GM12878 (cell line): ENCODE measurements at regions not wholly inside any gene's neighbourhood (a gene's known extent, or its start where the extent isn't known, plus 50 kb on each side); places are given as distances from the start of the nearest gene placed in this dataset.

Experiments
- ATAC-seq: fragments of 200-7000 bp; cut with Tn5 transposase; 3 replicates; pipeline ENCODE4 v1.9.1; 2020; ENCODE audit warnings: mild to moderate bottlenecking, moderate library complexity
- BruUV-seq: library from RNA; stranded (reverse); fragments of 400-500 nt; replicated peaks from 2 replicates; lab custom pipeline; 2021; lab: Mats Ljungman, UMichigan
- CTCF ChIA-PET: fragments of 300-600 bp; sonication (Branson Sonifier 250); formaldehyde crosslinking; extraction: SDS; loops from one replicate; lab custom pipeline; 2021; ENCODE audit warnings: inconsistent platforms; lab: Yijun Ruan, JAX
- POLR2A ChIA-PET: fragments of 350-600 bp; formaldehyde crosslinking; extraction: SDS; loops from one replicate; lab custom pipeline; 2021; ENCODE audit warnings: inconsistent platforms; lab: Charles Lee
- RAD21 ChIA-PET: fragments of 300-600 bp; sonication (Branson Sonifier 250); formaldehyde crosslinking; loops from one replicate; lab custom pipeline; 2023; ENCODE audit warnings: antibody characterized with exemption; ENCODE audit not compliant: unreplicated experiment; lab: Charles Lee
- SMC1A ChIA-PET: fragments of 300-600 bp; sonication (Branson Sonifier 250); formaldehyde crosslinking; loops from one replicate; lab custom pipeline; 2023; ENCODE audit not compliant: unreplicated experiment, uncharacterized antibody; lab: Charles Lee
- DNase-seq: peaks from one replicate; pipeline ENCODE4 v3.0.0-alpha.2; 2011; ENCODE audit warnings: low read depth, low spot score
- FAIRE-seq: peaks from 3 replicates; lab custom pipeline; 2011; peaks lifted over from hg19 to GRCh38; lab: Jason Lieb, UNC
- H2AFZ ChIP-seq: 2 replicates; pipeline ENCODE4 v1.6.0; 2011; ENCODE audit warnings: low read depth, low read length, control low read depth; ENCODE audit not compliant: control insufficient read depth
- H3K27ac ChIP-seq: 2 replicates; pipeline ENCODE4 v1.5.1; 2011; ENCODE audit warnings: control low read depth; ENCODE audit not compliant: control insufficient read depth, insufficient read depth
- H3K27me3 ChIP-seq, 2 experiments: replicated peaks in 1 of 2; 2 replicates each; pipeline versions ENCODE4 v1.6.0 to v1.6.1; 2011; ENCODE audit warnings: low read length in 1 of 2; ENCODE audit not compliant: control insufficient read depth in 2 of 2, insufficient read depth in 2 of 2
- H3K36me3 ChIP-seq, 2 experiments: 2 replicates each; pipeline ENCODE4 v1.5.1; 2011; ENCODE audit warnings: low read length in 1 of 2; ENCODE audit not compliant: control insufficient read depth in 2 of 2, insufficient read depth in 2 of 2
- H3K4me1 ChIP-seq: 2 replicates; pipeline ENCODE4 v1.6.1; 2011; ENCODE audit warnings: mild to moderate bottlenecking, low read length, moderate library complexity, mixed read lengths; ENCODE audit not compliant: control insufficient read depth, insufficient read depth
- H3K4me2 ChIP-seq: 2 replicates; pipeline ENCODE4 v1.6.0; 2011; ENCODE audit warnings: control low read depth; ENCODE audit not compliant: control insufficient read depth, insufficient read depth
- H3K4me3 ChIP-seq: fragments of 200-600 bp; sonication (generic); 2 replicates; pipeline ENCODE4 v1.5.1; 2016
- H3K79me2 ChIP-seq: 2 replicates; pipeline ENCODE4 v1.6.0; 2011; ENCODE audit warnings: low read length; ENCODE audit not compliant: control insufficient read depth, insufficient read depth
- H3K9ac ChIP-seq: 2 replicates; pipeline ENCODE4 v1.8.0; 2011; ENCODE audit warnings: low read length, control low read depth, mixed read lengths; ENCODE audit not compliant: control insufficient read depth, insufficient read depth
- H3K9me3 ChIP-seq: replicated peaks from 3 replicates; pipeline ENCODE4 v1.5.1; 2011; ENCODE audit warnings: mild to moderate bottlenecking, low read length; ENCODE audit not compliant: control insufficient read depth, insufficient read depth
- H4K20me1 ChIP-seq: 2 replicates; pipeline ENCODE4 v1.6.0; 2011; ENCODE audit not compliant: control insufficient read depth, insufficient read depth
- ATF7 ChIP-seq: fragments of 450-650 bp; IDR thresholded peaks from 2 replicates; pipeline ENCODE4 v1.6.1; 2016; ENCODE audit warnings: low read depth, mild to moderate bottlenecking
- BACH1 ChIP-seq: fragments of 450-650 bp; IDR thresholded peaks from 2 replicates; pipeline ENCODE4 v1.6.1; 2017; ENCODE audit warnings: mild to moderate bottlenecking, borderline replicate concordance
- BCL11A ChIP-seq: IDR thresholded peaks from 2 replicates; pipeline ENCODE4 v1.6.1; 2011; ENCODE audit warnings: low read depth, low read length
- CBX5 ChIP-seq: sonication (generic); IDR thresholded peaks from 2 replicates; pipeline ENCODE4 v1.6.1; 2016; ENCODE audit warnings: low read depth, moderate library complexity, mild to moderate bottlenecking, inconsistent platforms
- GABPA ChIP-seq: IDR thresholded peaks from 2 replicates; pipeline ENCODE4 v1.6.1; 2014; ENCODE audit warnings: antibody characterized with exemption, low read depth, mild to moderate bottlenecking, inconsistent platforms
- NRF1 ChIP-seq: conservative IDR thresholded peaks from 2 replicates; pipeline ENCODE4 v1.6.1; 2011; ENCODE audit warnings: mild to moderate bottlenecking, low read depth, low read length, improper control_type of control experiment
- WGBS: methylation state at CpG from one replicate; pipeline ENCODE4 v1.1.6; 2016; ENCODE audit warnings: low lambda C conversion rate; ENCODE audit not compliant: insufficient replicate concordance, insufficient coverage; ENCODE audit errors: missing lambda C conversion rate; 5-methylcytosine and 5-hydroxymethylcytosine counted together
- in situ Hi-C: fragments of 300-500 bp; cut with MboI; formaldehyde crosslinking; loops from 9 replicates; pipeline ENCODE4 v1.14.3; 2018; ENCODE audit warnings: mixed read lengths
- intact Hi-C: fragments of 100-400 bp; cut with micrococcal nuclease; formaldehyde crosslinking; loops from one replicate; pipeline ENCODE4 v1.14.2; 2022; ENCODE audit not compliant: unreplicated experiment
- TF ChIP-seq, protein P1 (sequence below): fragments of 450-650 bp; IDR thresholded peaks from 2 replicates; pipeline ENCODE4 v1.6.1; 2017; ENCODE audit warnings: mild to moderate bottlenecking, low read depth, inconsistent platforms; ENCODE audit not compliant: poor library complexity, severe bottlenecking
- TF ChIP-seq, protein P2 (sequence below): IDR thresholded peaks from 2 replicates; pipeline ENCODE4 v1.6.1; 2012; ENCODE audit warnings: low read depth, low read length, improper control_type of control experiment
- TF ChIP-seq, protein P3 (sequence below): IDR thresholded peaks from 2 replicates; pipeline ENCODE4 v1.6.1; 2011; ENCODE audit warnings: low read depth, mild to moderate bottlenecking, low read length, moderate library complexity, borderline replicate concordance; ENCODE audit errors: extremely low read depth
- TF ChIP-seq, protein P4 (sequence below): IDR thresholded peaks from 2 replicates; pipeline ENCODE4 v1.6.1; 2011; ENCODE audit warnings: borderline replicate concordance, low read depth, mild to moderate bottlenecking, moderate library complexity, low read length; ENCODE audit not compliant: insufficient read depth, poor library complexity, severe bottlenecking

DNA sequence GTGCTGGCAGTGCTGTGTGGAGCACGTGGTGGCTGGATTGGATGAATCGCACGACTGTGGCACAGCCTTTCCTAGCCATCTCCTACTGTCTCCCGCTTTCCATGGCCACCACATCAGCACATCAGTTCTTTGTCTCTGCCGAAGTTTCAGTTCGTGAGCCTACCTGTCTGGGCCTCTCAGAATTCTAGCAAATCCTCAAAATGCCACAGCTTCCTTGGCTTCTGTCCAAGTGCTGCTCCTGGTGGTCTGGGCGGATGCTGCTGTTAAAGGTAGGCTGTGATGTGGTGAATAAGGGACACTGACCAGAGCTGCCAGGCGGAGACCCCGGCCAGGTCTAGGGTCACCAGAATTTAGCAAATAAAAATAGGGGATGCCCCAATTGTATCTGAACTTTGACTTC is 237.4 kb downstream of the LPIN1 start:
- BruUV-seq: no TSS peak
- H3K4me2 ChIP-seq: no peak overlapping the region
- no peak for TF ChIP-seq NRF1
- TF ChIP-seq, all 136 proteins: peak for 0
- ChIA-PET CTCF (no interaction called here), SMC1A (interaction anchor here (1.3 kb wide), 1 partner anchor 16 kb away, joined by 3 read pairs; no protein-coding TSS in a partner anchor), RAD21 (no interaction called here), POLR2A (no interaction called here)
- intact Hi-C loops (no loop called here), in situ Hi-C loops (no loop called here)
- ATAC-seq (no peak), FAIRE-seq (no peak), DNase-seq (no peak)
- Histone ChIP-seq H2AFZ (no peak overlapping the region), H3K9ac (no peak overlapping the region), H3K4me3 (no peak overlapping the region), H3K36me3 (peaks cover 0 to 13% of the 10 kb centered on the region in 2 experiments; a peak in 2 of 4 replicates), H3K27ac (no peak overlapping the region), H3K9me3 (peaks cover 2% of the 10 kb centered on the region; the same call in 1 of the 3 replicates), H3K27me3 (no peaks in the 10 kb centered on the region), H3K4me1 (no peaks in the 10 kb centered on the region), H3K79me2 (no peaks in the 10 kb centered on the region), H4K20me1 (no peaks in the 10 kb centered on the region)
- WGBS: 97% methylated on average over 9 of the region's 9 CpGs

DNA sequence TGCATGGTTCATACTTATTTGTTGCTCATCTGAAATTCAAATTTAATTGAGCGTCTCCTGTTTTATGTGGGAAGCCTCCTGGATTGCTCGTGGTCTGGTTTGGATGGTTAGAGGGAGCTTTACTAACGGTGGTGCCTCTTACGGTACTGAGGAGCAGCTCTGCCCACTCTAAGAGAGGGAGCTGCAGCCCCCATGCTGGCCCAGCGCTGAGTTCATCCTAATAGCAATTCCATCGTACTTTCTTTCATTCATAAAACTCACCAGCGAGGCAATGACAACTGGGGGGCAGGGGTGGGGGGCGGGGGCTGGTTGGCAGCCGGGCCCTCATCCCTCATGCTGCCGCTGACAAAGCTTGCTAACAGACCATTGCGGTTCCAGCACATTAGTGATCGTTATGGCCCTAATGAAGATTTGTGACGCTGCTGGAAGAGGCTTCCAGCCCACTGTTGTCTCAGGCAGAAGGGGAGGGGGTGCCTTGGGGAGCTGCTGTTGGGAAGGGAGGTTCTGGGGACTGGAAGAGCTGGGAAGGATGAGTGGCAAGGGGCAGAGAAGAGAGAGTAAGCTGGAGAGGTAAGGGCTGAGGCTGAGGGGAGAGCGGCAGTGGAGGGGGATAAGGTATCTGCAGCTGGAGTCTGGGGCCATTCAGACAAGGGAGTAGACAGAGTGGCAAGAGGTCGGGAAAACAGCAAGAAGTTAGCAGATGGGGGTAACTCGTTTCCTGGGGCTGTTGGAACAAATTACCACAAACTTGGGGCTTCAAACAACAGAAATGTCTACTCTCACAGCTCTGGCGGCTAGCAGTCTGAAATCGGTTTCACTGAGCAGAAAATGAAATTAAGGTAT is 238.1 kb downstream of the LPIN1 start:
- ChIA-PET CTCF (no interaction called here), POLR2A (no interaction called here), SMC1A (interaction anchor here (1.2 to 2.0 kb wide), 6 partner anchors 10 to 114 kb away, joined by 3 to 6 read pairs (median 4); no protein-coding TSS in a partner anchor), RAD21 (interaction anchor here (1.7 kb wide), 1 partner anchor 120 kb away, joined by 5 read pairs; no protein-coding TSS in a partner anchor)
- WGBS: 88% methylated on average over 15 of the region's 18 CpGs
- Histone ChIP-seq H3K9ac (no peak overlapping the region), H3K4me2 (no peak overlapping the region), H3K27ac (no peak overlapping the region), H3K79me2 (no peaks in the 10 kb centered on the region), H3K36me3 (peaks cover 0 to 17% of the 10 kb centered on the region in 2 experiments; a peak in 3 of 4 replicates), H3K4me1 (no peaks in the 10 kb centered on the region), H2AFZ (no peak overlapping the region), H3K27me3 (no peaks in the 10 kb centered on the region), H3K9me3 (peaks cover under 1% of the 10 kb centered on the region; the same call in 1 of the 3 replicates), H3K4me3 (no peak overlapping the region), H4K20me1 (no peaks in the 10 kb centered on the region)
- DNase-seq: no peak
- ATAC-seq: no peak
- intact Hi-C loops (no loop called here), in situ Hi-C loops (no loop called here)
- TF ChIP-seq, protein P1, sequence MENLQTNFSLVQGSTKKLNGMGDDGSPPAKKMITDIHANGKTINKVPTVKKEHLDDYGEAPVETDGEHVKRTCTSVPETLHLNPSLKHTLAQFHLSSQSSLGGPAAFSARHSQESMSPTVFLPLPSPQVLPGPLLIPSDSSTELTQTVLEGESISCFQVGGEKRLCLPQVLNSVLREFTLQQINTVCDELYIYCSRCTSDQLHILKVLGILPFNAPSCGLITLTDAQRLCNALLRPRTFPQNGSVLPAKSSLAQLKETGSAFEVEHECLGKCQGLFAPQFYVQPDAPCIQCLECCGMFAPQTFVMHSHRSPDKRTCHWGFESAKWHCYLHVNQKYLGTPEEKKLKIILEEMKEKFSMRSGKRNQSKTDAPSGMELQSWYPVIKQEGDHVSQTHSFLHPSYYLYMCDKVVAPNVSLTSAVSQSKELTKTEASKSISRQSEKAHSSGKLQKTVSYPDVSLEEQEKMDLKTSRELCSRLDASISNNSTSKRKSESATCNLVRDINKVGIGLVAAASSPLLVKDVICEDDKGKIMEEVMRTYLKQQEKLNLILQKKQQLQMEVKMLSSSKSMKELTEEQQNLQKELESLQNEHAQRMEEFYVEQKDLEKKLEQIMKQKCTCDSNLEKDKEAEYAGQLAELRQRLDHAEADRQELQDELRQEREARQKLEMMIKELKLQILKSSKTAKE: no peak
- TF ChIP-seq ATF7 (no peak), GABPA (no peak), CBX5 (no peak), BCL11A (no peak), BACH1 (no peak)
- TF ChIP-seq, protein P2, sequence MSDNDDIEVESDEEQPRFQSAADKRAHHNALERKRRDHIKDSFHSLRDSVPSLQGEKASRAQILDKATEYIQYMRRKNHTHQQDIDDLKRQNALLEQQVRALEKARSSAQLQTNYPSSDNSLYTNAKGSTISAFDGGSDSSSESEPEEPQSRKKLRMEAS: no peak
- TF ChIP-seq, protein P3, sequence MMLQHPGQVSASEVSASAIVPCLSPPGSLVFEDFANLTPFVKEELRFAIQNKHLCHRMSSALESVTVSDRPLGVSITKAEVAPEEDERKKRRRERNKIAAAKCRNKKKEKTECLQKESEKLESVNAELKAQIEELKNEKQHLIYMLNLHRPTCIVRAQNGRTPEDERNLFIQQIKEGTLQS: no peak
- TF ChIP-seq, protein P4, sequence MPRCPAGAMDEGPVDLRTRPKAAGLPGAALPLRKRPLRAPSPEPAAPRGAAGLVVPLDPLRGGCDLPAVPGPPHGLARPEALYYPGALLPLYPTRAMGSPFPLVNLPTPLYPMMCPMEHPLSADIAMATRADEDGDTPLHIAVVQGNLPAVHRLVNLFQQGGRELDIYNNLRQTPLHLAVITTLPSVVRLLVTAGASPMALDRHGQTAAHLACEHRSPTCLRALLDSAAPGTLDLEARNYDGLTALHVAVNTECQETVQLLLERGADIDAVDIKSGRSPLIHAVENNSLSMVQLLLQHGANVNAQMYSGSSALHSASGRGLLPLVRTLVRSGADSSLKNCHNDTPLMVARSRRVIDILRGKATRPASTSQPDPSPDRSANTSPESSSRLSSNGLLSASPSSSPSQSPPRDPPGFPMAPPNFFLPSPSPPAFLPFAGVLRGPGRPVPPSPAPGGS: no peak
- FAIRE-seq: no peak
- no TSS peak for BruUV-seq
